ENCODE measurements at regions not wholly inside any gene's neighbourhood (a gene's known extent, or its start where the extent isn't known, plus 50 kb on each side); places are given as distances from the start of the nearest gene placed in this dataset.
"Not testable (repeated sequence)": the region's sequence is repeated elsewhere in the genome, so short reads cannot be mapped to it uniquely, and the experiment has no call there.

- TF ChIP-seq BMI1 (IDR thresholded peaks at IDR 0.05; ENCODE audit: low read length); CEBPB (tag; IDR thresholded peaks at IDR 0.05); DDX20 (tag; IDR thresholded peaks at IDR 0.05; ENCODE audit: low read depth); NFIX (CRISPR knock-in tag; IDR thresholded peaks at IDR 0.05; ENCODE audit: low read depth); BACH1 (tag; IDR thresholded peaks at IDR 0.05); TBL1XR1 (IDR thresholded peaks at IDR 0.05; ENCODE audit: low read length in 2 of 2); SIN3B (IDR thresholded peaks at IDR 0.05; ENCODE audit: low read depth); MLLT1 (IDR thresholded peaks at IDR 0.05); SP1 (CRISPR knock-in tag; IDR thresholded peaks at IDR 0.05); ZNF311 (CRISPR knock-in tag; IDR thresholded peaks at IDR 0.05); ZSCAN29 (IDR thresholded peaks at IDR 0.05); ZNF280B (CRISPR knock-in tag; IDR thresholded peaks at IDR 0.05); ESRRA (IDR thresholded peaks at IDR 0.05; ENCODE audit: borderline replicate concordance, low read depth); FOS (IDR thresholded peaks at IDR 0.05; ENCODE audit: extremely low read depth, insufficient read length): not testable (repeated sequence)
These were observed 275.5 kb downstream of the C7orf25 start for GRCh38 chr7:42636380-42636779.

Data from K562 (cell line).